ENCODE measurements at regions not wholly inside any gene's neighbourhood (a gene's known extent, or its start where the extent isn't known, plus 50 kb on each side); places are given as distances from the start of the nearest gene placed in this dataset.

DNA sequence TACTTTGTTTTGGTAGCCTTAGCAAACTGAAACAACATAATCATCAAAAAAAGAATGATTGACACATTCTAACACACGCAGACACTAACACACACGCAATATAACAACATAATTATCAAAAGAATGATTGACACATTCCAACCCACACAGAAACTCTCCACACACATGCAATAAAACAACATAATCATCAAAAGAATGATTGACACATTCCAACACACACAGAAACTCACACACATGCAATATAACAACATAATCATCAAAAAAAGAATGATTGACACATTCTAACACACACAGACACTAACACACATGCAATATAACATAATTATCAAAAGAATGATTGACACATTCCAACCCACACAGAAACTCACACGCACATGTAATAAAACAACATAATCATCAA lies 172.4 kb downstream of the THBS2 start:
- H3K9ac ChIP-seq (ENCODE audit: low read length), result no peak overlapping the region
- WGBS (ENCODE audit: insufficient coverage), result 87% methylated on average over 3 of the region's 3 CpGs
- no peak overlapping the region for H3K4me3 ChIP-seq (ENCODE audit: control extremely low read depth in 1 of 5, extremely low read depth in 1 of 5, insufficient read depth in 1 of 5, low read depth in 2 of 5, low read length in 4 of 5)
- TF ChIP-seq, protein P1, sequence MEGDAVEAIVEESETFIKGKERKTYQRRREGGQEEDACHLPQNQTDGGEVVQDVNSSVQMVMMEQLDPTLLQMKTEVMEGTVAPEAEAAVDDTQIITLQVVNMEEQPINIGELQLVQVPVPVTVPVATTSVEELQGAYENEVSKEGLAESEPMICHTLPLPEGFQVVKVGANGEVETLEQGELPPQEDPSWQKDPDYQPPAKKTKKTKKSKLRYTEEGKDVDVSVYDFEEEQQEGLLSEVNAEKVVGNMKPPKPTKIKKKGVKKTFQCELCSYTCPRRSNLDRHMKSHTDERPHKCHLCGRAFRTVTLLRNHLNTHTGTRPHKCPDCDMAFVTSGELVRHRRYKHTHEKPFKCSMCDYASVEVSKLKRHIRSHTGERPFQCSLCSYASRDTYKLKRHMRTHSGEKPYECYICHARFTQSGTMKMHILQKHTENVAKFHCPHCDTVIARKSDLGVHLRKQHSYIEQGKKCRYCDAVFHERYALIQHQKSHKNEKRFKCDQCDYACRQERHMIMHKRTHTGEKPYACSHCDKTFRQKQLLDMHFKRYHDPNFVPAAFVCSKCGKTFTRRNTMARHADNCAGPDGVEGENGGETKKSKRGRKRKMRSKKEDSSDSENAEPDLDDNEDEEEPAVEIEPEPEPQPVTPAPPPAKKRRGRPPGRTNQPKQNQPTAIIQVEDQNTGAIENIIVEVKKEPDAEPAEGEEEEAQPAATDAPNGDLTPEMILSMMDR (IDR thresholded peaks at IDR 0.05), result no peak
- no peak for TF ChIP-seq EZH2 (IDR thresholded peaks at IDR 0.05; ENCODE audit: borderline replicate concordance, insufficient read depth, low read depth, low read length, poor library complexity, severe bottlenecking)
- H4K20me1 ChIP-seq (ENCODE audit: control insufficient read depth, insufficient read depth, low read length, poor library complexity, severe bottlenecking), result no peaks in the 10 kb centered on the region
- ATAC-seq (ENCODE audit: low read depth) (no peak), DNase-seq (no peak)
- no peaks in the 10 kb centered on the region for H3K36me3 ChIP-seq (replicated peaks in 1 of 2; ENCODE audit: control extremely low read depth in 1 of 2, control insufficient read depth in 1 of 2, extremely low read depth in 1 of 2, insufficient read depth in 2 of 2, low read length in 1 of 2)
- no peaks in the 10 kb centered on the region for H3K79me2 ChIP-seq (ENCODE audit: control insufficient read depth, insufficient read depth, low read length)
- H2AFZ ChIP-seq (ENCODE audit: insufficient read depth, low read depth, low read length, poor library complexity, severe bottlenecking), result no peak overlapping the region
- H3K27me3 Mint-ChIP-seq, result no peaks in the 10 kb centered on the region
- no peaks in the 10 kb centered on the region for H3K9me3 Mint-ChIP-seq (ENCODE audit: insufficient read depth)
- no peaks in the 10 kb centered on the region for H3K27me3 ChIP-seq (replicated peaks in 1 of 4; ENCODE audit: control extremely low read depth in 1 of 4, control insufficient read depth in 3 of 4, insufficient read depth in 4 of 4, low read length in 3 of 4)
- H3K27ac Mint-ChIP-seq, result no peak overlapping the region
- no peaks in the 10 kb centered on the region for H3K4me1 ChIP-seq (ENCODE audit: control insufficient read depth in 2 of 2, insufficient read depth in 2 of 2, low read length in 2 of 2)
- no peak overlapping the region for H3K4me3 Mint-ChIP-seq
- ChIA-PET CTCF (no interaction called here), POLR2A (no interaction called here)
- intact Hi-C loops (cut with micrococcal nuclease), result no loop called here
- H3K4me1 Mint-ChIP-seq, result no peaks in the 10 kb centered on the region
- no peak overlapping the region for H3K27ac ChIP-seq (ENCODE audit: low read length in 2 of 2)
- peaks cover 0 to 4% (median 0%) of the 10 kb centered on the region in 3 donors for H3K9me3 ChIP-seq (ENCODE audit: control extremely low read depth in 1 of 3, control insufficient read depth in 2 of 3, insufficient read depth in 1 of 3, low read length in 2 of 3)
- H3K4me2 ChIP-seq (replicated peaks; ENCODE audit: low read depth, low read length, poor library complexity, severe bottlenecking), result no peak overlapping the region

DNA sequence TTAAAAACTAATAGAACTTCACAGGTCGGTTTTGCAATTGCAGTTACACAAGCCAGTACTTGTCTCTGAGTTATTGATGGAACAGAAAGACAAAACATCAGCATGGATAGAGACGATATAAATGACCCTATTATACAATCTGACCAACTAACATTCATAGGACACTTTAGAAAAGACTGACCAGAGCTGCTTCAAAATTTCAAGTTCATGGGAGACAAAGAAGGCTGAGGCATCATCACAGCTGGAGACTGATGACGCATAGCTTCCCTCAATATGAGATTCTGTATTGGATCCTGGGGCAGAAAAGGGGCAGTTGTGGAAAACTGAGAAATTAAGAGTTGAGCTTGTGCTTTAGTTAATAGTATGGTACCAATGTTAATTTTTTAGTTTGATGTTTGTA lies 174.0 kb downstream of the THBS2 start:
- no peaks in the 10 kb centered on the region for H3K4me1 ChIP-seq (ENCODE audit: control insufficient read depth in 2 of 2, insufficient read depth in 2 of 2, low read length in 2 of 2)
- ChIA-PET POLR2A (no interaction called here), CTCF (no interaction called here)
- H3K4me3 ChIP-seq (ENCODE audit: control extremely low read depth in 1 of 5, extremely low read depth in 1 of 5, insufficient read depth in 1 of 5, low read depth in 2 of 5, low read length in 4 of 5), result no peak overlapping the region
- no peak overlapping the region for H2AFZ ChIP-seq (ENCODE audit: insufficient read depth, low read depth, low read length, poor library complexity, severe bottlenecking)
- H3K4me2 ChIP-seq (replicated peaks; ENCODE audit: low read depth, low read length, poor library complexity, severe bottlenecking), result no peak overlapping the region
- H3K9me3 Mint-ChIP-seq (ENCODE audit: insufficient read depth), result no peaks in the 10 kb centered on the region
- peaks cover 0 to 4% (median 0%) of the 10 kb centered on the region in 3 donors for H3K9me3 ChIP-seq (ENCODE audit: control extremely low read depth in 1 of 3, control insufficient read depth in 2 of 3, insufficient read depth in 1 of 3, low read length in 2 of 3)
- H3K27me3 Mint-ChIP-seq, result no peaks in the 10 kb centered on the region
- no peak overlapping the region for H3K27ac ChIP-seq (ENCODE audit: low read length in 2 of 2)
- TF ChIP-seq, protein P1 (IDR thresholded peaks at IDR 0.05), result no peak
- no peak for TF ChIP-seq EZH2 (IDR thresholded peaks at IDR 0.05; ENCODE audit: borderline replicate concordance, insufficient read depth, low read depth, low read length, poor library complexity, severe bottlenecking)
- ATAC-seq (ENCODE audit: low read depth) (no peak), DNase-seq (no peak)
- no peak overlapping the region for H3K9ac ChIP-seq (ENCODE audit: low read length)
- no peaks in the 10 kb centered on the region for H3K27me3 ChIP-seq (replicated peaks in 1 of 4; ENCODE audit: control extremely low read depth in 1 of 4, control insufficient read depth in 3 of 4, insufficient read depth in 4 of 4, low read length in 3 of 4)
- no peak overlapping the region for H3K4me3 Mint-ChIP-seq
- no peaks in the 10 kb centered on the region for H4K20me1 ChIP-seq (ENCODE audit: control insufficient read depth, insufficient read depth, low read length, poor library complexity, severe bottlenecking)
- H3K27ac Mint-ChIP-seq, result no peak overlapping the region
- no peaks in the 10 kb centered on the region for H3K79me2 ChIP-seq (ENCODE audit: control insufficient read depth, insufficient read depth, low read length)
- no peaks in the 10 kb centered on the region for H3K36me3 ChIP-seq (replicated peaks in 1 of 2; ENCODE audit: control extremely low read depth in 1 of 2, control insufficient read depth in 1 of 2, extremely low read depth in 1 of 2, insufficient read depth in 2 of 2, low read length in 1 of 2)
- 100% methylated on average over 1 of the region's 3 CpGs for WGBS (ENCODE audit: insufficient coverage)
- intact Hi-C loops (cut with micrococcal nuclease), result no loop called here
- no peaks in the 10 kb centered on the region for H3K4me1 Mint-ChIP-seq

All from B cell (primary cell).